AG10803 (cell line): ENCODE measurements at regions not wholly inside any gene's neighbourhood (a gene's known extent, or its start where the extent isn't known, plus 50 kb on each side); places are given as distances from the start of the nearest gene placed in this dataset.
"Not testable (repeated sequence)": the region's sequence is repeated elsewhere in the genome, so short reads cannot be mapped to it uniquely, and the experiment has no call there.

ENCODE experiments used
- DNase-seq: peaks from one replicate; pipeline ENCODE4 v3.0.0; 2010; ENCODE audit warnings: low read depth
- H3K4me3 ChIP-seq: 2 replicates; pipeline ENCODE4 v1.5.1; 2011; ENCODE audit warnings: mild to moderate bottlenecking, low read length, control low read depth
- CTCF ChIP-seq: conservative IDR thresholded peaks from 2 replicates; pipeline ENCODE4 v1.5.1; 2011; ENCODE audit warnings: mild to moderate bottlenecking, low read length, control low read depth, inconsistent platforms

- DNase-seq = no peak
- no peak overlapping the region for H3K4me3 ChIP-seq
- TF ChIP-seq CTCF = no peak
Measured at GRCh38 chr6:27550692-27551091, 77.8 kb upstream of the ZNF184 start.

GRCh38 chr6:27549241-27549598 is 76.3 kb upstream of the ZNF184 start:
- DNase-seq, H3K4me3 ChIP-seq: not testable (repeated sequence)

- peak; percentile 49 for DNase-seq
- no peak for TF ChIP-seq CTCF
- H3K4me3 ChIP-seq = peak overlapping the region; percentile 20
Measured at GRCh38 chr6:27547157-27548075, 74.5 kb upstream of the ZNF184 start.

- no peak for TF ChIP-seq CTCF
- no peak overlapping the region for H3K4me3 ChIP-seq
- DNase-seq = no peak
Measured at GRCh38 chr6:27546522-27546921, 73.6 kb upstream of the ZNF184 start.

GRCh38 chr6:27545271-27546046 is 72.6 kb upstream of the ZNF184 start:
- peak; percentile 33 for DNase-seq
- H3K4me3 ChIP-seq = peak overlapping the region; percentile 47

GRCh38 chr6:27544612-27545260 is 71.8 kb upstream of the ZNF184 start:
- DNase-seq = no peak
- H3K4me3 ChIP-seq = peak overlapping the region; percentile 47
- no peak for TF ChIP-seq CTCF

More at GRCh38 chr6:27545271-27546046, 72.6 kb upstream of the ZNF184 start:
- TF ChIP-seq CTCF = no peak

GRCh38 chr6:27544135-27544534 is 71.2 kb upstream of the ZNF184 start:
- not testable (repeated sequence) for DNase-seq
- H3K4me3 ChIP-seq = peak overlapping the region; percentile 47; the same call in 1 of the 2 replicates

- TF ChIP-seq CTCF = no peak
- DNase-seq = no peak
- H3K4me3 ChIP-seq = no peak overlapping the region
Measured at GRCh38 chr6:27542485-27542884, 69.6 kb upstream of the ZNF184 start.
